SKM-1 (cell line): ENCODE measurements at regions not wholly inside any gene's neighbourhood (a gene's known extent, or its start where the extent isn't known, plus 50 kb on each side); places are given as distances from the start of the nearest gene placed in this dataset.
"Not testable (repeated sequence)": the region's sequence is repeated elsewhere in the genome, so short reads cannot be mapped to it uniquely, and the experiment has no call there.

Experiments
- DNase-seq: peaks from one replicate; lab custom pipeline; 2025; ENCODE audit not compliant: unreplicated experiment; lab: John Stamatoyannopoulos, UW

GRCh38 chr7:10429511-10429910, 544.2 kb upstream of the PHF14 start:
- DNase-seq: no peak

- DNase-seq: no peak
Measured at GRCh38 chr7:10436302-10436701, 537.4 kb upstream of the PHF14 start.

GRCh38 chr7:10439027-10439426, 534.6 kb upstream of the PHF14 start:
- no peak for DNase-seq

GRCh38 chr7:10455936-10456335, 517.7 kb upstream of the PHF14 start:
- no peak for DNase-seq

GRCh38 chr7:10460474-10460873, 513.2 kb upstream of the PHF14 start:
- no peak for DNase-seq

- DNase-seq: no peak
Measured at GRCh38 chr7:10463701-10464100, 510.0 kb upstream of the PHF14 start.

GRCh38 chr7:10465536-10465935, 508.1 kb upstream of the PHF14 start:
- DNase-seq: not testable (repeated sequence)

GRCh38 chr7:10468908-10469307, 504.8 kb upstream of the PHF14 start:
- DNase-seq: no peak

- no peak for DNase-seq
Measured at GRCh38 chr7:10469476-10469875, 504.2 kb upstream of the PHF14 start.

GRCh38 chr7:10471280-10472058, 502.2 kb upstream of the PHF14 start:
- DNase-seq: no peak

- no peak for DNase-seq
Measured at GRCh38 chr7:10472115-10472514, 501.6 kb upstream of the PHF14 start.

- DNase-seq: no peak
Measured at GRCh38 chr7:10473569-10473968, 500.1 kb upstream of the PHF14 start.

- DNase-seq: no peak
Measured at GRCh38 chr7:10474048-10474447, 499.6 kb upstream of the PHF14 start.

- no peak for DNase-seq
Measured at GRCh38 chr7:10475940-10476641, 497.6 kb upstream of the PHF14 start.

GRCh38 chr7:10476642-10477041, 497.0 kb upstream of the PHF14 start:
- DNase-seq: no peak

- no peak for DNase-seq
Measured at GRCh38 chr7:10483671-10484070, 490.0 kb upstream of the PHF14 start.

- no peak for DNase-seq
Measured at GRCh38 chr7:10484767-10485166, 488.9 kb upstream of the PHF14 start.

GRCh38 chr7:10501206-10501884, 472.3 kb upstream of the PHF14 start:
- DNase-seq: not testable (repeated sequence)

GRCh38 chr7:10507032-10507431, 466.6 kb upstream of the PHF14 start:
- no peak for DNase-seq

GRCh38 chr7:10521306-10521705, 452.4 kb upstream of the PHF14 start:
- DNase-seq: no peak

GRCh38 chr7:10533429-10533828, 440.2 kb upstream of the PHF14 start:
- DNase-seq: not testable (repeated sequence)

- DNase-seq: no peak
Measured at GRCh38 chr7:10536561-10536960, 437.1 kb upstream of the PHF14 start.
